Testis (tissue), 2 donors: ENCODE measurements at regions not wholly inside any gene's neighbourhood (a gene's known extent, or its start where the extent isn't known, plus 50 kb on each side); places are given as distances from the start of the nearest gene placed in this dataset.

Experiments used
- DNase-seq: peaks from one replicate; pipeline ENCODE4 v3.0.0-alpha.2; 2019
- H3K27ac ChIP-seq, 2 donors: fragments of 200-600 bp; sonication (generic); one replicate each; pipeline ENCODE4 v1.5.1; 2019
- H3K27me3 ChIP-seq: fragments of 200-600 bp; sonication (generic); one replicate; pipeline ENCODE4 v1.5.1; 2019
- H3K36me3 ChIP-seq: fragments of 200-600 bp; sonication (generic); one replicate; pipeline ENCODE4 v1.5.1; 2017; ENCODE audit warnings: low read depth; ENCODE audit errors: missing control alignments
- H3K4me1 ChIP-seq: fragments of 200-600 bp; sonication (generic); one replicate; pipeline ENCODE4 v1.5.1; 2019
- H3K4me3 ChIP-seq, 2 donors: fragments of 200-600 bp; sonication (generic); one replicate each; pipeline ENCODE4 v1.5.1; 2017 to 2019
- H3K9me3 ChIP-seq: fragments of 200-600 bp; sonication (generic); one replicate; pipeline ENCODE4 v1.5.1; 2017
- CTCF ChIP-seq, 3 experiments: fragments of 450-650 bp in 2 of 3; fragments of 200-600 bp in 1 of 3; sonication (generic) in 1 of 3; IDR thresholded peaks; one replicate each; pipeline ENCODE4 v1.5.1; 2016 to 2019; ENCODE audit warnings: antibody characterized with exemption in 3 of 3, mild to moderate bottlenecking in 2 of 3, moderate library complexity in 1 of 3
- POLR2A ChIP-seq: fragments of 450-650 bp; IDR thresholded peaks from one replicate; pipeline ENCODE4 v1.6.1; 2017; ENCODE audit warnings: antibody characterized with exemption, mild to moderate bottlenecking, moderate library complexity
- WGBS, 2 donors: methylation state at CpG; one replicate each; pipeline ENCODE4 v1.1.5; 2018; 5-methylcytosine and 5-hydroxymethylcytosine counted together
- intact Hi-C: fragments of 100-400 bp; cut with DNase I; formaldehyde crosslinking; loops from one replicate; pipeline ENCODE4 v1.15.1; 2023; ENCODE audit warnings: low total_unique reads

DNA sequence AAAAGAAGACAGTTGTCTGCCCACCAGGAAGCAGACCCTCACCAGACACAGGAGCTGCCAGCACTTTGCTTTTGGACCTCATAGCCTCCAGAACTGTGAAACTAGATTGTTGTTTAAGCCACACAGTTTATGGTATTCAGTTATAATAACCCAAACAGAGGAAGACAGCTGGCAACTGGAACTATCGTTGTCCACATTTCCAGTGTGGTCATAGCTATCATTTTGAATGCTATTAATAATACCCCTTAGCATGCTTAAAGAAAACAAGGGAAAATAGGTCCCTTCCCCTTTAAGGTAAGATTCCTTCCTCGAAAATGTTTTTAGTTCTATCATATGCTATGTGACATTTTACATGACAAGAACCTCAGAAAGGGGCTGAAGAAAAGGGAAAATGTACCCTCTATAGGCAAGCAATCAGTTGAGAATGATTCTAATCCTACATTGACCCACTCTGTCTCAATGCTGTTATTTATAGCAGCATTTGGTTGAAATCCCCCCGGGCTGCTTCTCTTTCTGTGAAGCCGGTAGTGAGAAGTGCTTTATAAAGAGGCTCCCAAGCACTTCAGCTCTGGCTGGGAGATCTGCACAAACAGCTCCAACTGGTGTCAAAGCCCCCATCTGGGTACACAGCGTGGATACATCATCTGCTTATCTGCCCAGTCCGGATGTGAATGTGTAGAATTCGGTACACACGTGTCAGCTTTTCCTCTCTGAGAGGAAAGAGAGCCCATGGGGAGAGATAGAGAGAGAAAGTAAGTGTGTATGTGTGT lies 221.2 kb upstream of the FLRT2 start:
- H3K9me3 ChIP-seq = no peaks in the 10 kb centered on the region
- H3K36me3 ChIP-seq = no peaks in the 10 kb centered on the region
- DNase-seq = no peak
- intact Hi-C loops = no loop called here
- H3K27ac ChIP-seq = no peak overlapping the region
- H3K4me1 ChIP-seq = no peaks in the 10 kb centered on the region
- H3K4me3 ChIP-seq = no peak overlapping the region
- H3K27me3 ChIP-seq = no peaks in the 10 kb centered on the region
- 25 to 28% methylated on average over 8 of the region's 8 CpGs for WGBS, 2 donors
- no peak for TF ChIP-seq POLR2A
- no peak for TF ChIP-seq CTCF (IDR thresholded peaks at IDR 0.05)

GRCh38 chr14:85310491-85311272 lies 219.3 kb upstream of the FLRT2 start:
- H3K27ac ChIP-seq = no peak overlapping the region
- 93 to 96% methylated on average over 8 of the region's 8 CpGs for WGBS, 2 donors
- no peaks in the 10 kb centered on the region for H3K36me3 ChIP-seq
- no peak for DNase-seq
- H3K27me3 ChIP-seq = no peaks in the 10 kb centered on the region
- intact Hi-C loops = no loop called here
- H3K9me3 ChIP-seq = no peaks in the 10 kb centered on the region
- no peaks in the 10 kb centered on the region for H3K4me1 ChIP-seq
- H3K4me3 ChIP-seq = no peak overlapping the region
- no peak for TF ChIP-seq CTCF (IDR thresholded peaks at IDR 0.05)
- no peak for TF ChIP-seq POLR2A

GRCh38 chr14:85313560-85314207 lies 216.3 kb upstream of the FLRT2 start:
- Histone ChIP-seq H3K4me3 (no peak overlapping the region), H3K36me3 (no peaks in the 10 kb centered on the region), H3K27me3 (no peaks in the 10 kb centered on the region), H3K4me1 (no peaks in the 10 kb centered on the region), H3K9me3 (no peaks in the 10 kb centered on the region), H3K27ac (no peak overlapping the region)
- TF ChIP-seq POLR2A (no peak), CTCF (IDR thresholded peaks at IDR 0.05) (no peak)
- WGBS, 2 donors = 84 to 89% methylated on average over 2 of the region's 2 CpGs
- intact Hi-C loops = no loop called here
- DNase-seq = no peak

GRCh38 chr14:85315290-85315689 lies 214.7 kb upstream of the FLRT2 start:
- H3K27ac ChIP-seq = no peak overlapping the region
- no peak for DNase-seq
- no peaks in the 10 kb centered on the region for H3K4me1 ChIP-seq
- H3K27me3 ChIP-seq = no peaks in the 10 kb centered on the region
- intact Hi-C loops = no loop called here
- H3K4me3 ChIP-seq = no peak overlapping the region
- TF ChIP-seq POLR2A (no peak), CTCF (IDR thresholded peaks at IDR 0.05) (no peak)
- no peaks in the 10 kb centered on the region for H3K9me3 ChIP-seq
- 59 to 62% methylated on average over 3 of the region's 3 CpGs for WGBS, 2 donors
- H3K36me3 ChIP-seq = no peaks in the 10 kb centered on the region
